GM12874 (cell line): ENCODE measurements at regions not wholly inside any gene's neighbourhood (a gene's known extent, or its start where the extent isn't known, plus 50 kb on each side); places are given as distances from the start of the nearest gene placed in this dataset.

Source experiments
- CTCF ChIP-seq: IDR thresholded peaks from 2 replicates; pipeline ENCODE4 v1.5.1; 2011; ENCODE audit warnings: low read depth, mild to moderate bottlenecking, control low read depth, low read length, moderate library complexity; ENCODE audit not compliant: insufficient read depth

- TF ChIP-seq CTCF = no peak
These were observed 325.8 kb upstream of the FRG2C start for GRCh38 chr3:75338342-75338741.

- no peak for TF ChIP-seq CTCF
These were observed 322.6 kb upstream of the FRG2C start for GRCh38 chr3:75341324-75342067.

GRCh38 chr3:75342425-75342824 is 321.7 kb upstream of the FRG2C start:
- no peak for TF ChIP-seq CTCF

GRCh38 chr3:75380276-75380771 is 283.8 kb upstream of the FRG2C start:
- no peak for TF ChIP-seq CTCF

GRCh38 chr3:75395580-75396315 is 268.4 kb upstream of the FRG2C start:
- no peak for TF ChIP-seq CTCF

GRCh38 chr3:75396316-75396802 is 267.8 kb upstream of the FRG2C start:
- TF ChIP-seq CTCF = no peak

- peak; percentile 57 for TF ChIP-seq CTCF
These were observed 241.8 kb upstream of the FRG2C start for GRCh38 chr3:75422101-75422945.
